ENCODE measurements at regions not wholly inside any gene's neighbourhood (a gene's known extent, or its start where the extent isn't known, plus 50 kb on each side); places are given as distances from the start of the nearest gene placed in this dataset.
A peak's percentile ranks its signal among the peaks of the same experiment; 100 is the strongest.

DNA sequence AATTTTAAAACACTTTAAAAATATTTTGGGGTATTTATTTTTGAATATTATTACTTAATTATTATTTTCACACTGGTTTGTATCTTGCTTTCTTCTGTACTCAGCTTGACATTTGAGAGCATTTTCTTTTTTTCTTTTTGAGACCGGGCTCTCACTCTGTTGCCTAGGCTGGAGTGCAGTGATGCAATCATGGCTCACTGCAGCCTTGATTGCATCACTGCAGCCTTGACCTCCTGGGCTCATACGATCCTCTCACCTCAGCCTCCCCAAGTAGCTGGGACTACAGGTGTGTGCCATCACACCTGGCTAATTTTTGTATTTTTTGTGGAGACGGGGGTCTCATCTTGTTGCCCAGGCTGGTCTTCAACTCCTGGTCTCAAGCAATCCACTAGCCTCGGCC, 79.9 kb upstream of the DLX2 start:
- H3K4me3 ChIP-seq (ENCODE audit: low read length), result no peak overlapping the region
- DNase-seq (ENCODE audit: low read depth), result no peak
- TF ChIP-seq, protein P1, sequence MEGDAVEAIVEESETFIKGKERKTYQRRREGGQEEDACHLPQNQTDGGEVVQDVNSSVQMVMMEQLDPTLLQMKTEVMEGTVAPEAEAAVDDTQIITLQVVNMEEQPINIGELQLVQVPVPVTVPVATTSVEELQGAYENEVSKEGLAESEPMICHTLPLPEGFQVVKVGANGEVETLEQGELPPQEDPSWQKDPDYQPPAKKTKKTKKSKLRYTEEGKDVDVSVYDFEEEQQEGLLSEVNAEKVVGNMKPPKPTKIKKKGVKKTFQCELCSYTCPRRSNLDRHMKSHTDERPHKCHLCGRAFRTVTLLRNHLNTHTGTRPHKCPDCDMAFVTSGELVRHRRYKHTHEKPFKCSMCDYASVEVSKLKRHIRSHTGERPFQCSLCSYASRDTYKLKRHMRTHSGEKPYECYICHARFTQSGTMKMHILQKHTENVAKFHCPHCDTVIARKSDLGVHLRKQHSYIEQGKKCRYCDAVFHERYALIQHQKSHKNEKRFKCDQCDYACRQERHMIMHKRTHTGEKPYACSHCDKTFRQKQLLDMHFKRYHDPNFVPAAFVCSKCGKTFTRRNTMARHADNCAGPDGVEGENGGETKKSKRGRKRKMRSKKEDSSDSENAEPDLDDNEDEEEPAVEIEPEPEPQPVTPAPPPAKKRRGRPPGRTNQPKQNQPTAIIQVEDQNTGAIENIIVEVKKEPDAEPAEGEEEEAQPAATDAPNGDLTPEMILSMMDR (conservative IDR thresholded peaks at IDR 0.05; ENCODE audit: low read length), result no peak

DNA sequence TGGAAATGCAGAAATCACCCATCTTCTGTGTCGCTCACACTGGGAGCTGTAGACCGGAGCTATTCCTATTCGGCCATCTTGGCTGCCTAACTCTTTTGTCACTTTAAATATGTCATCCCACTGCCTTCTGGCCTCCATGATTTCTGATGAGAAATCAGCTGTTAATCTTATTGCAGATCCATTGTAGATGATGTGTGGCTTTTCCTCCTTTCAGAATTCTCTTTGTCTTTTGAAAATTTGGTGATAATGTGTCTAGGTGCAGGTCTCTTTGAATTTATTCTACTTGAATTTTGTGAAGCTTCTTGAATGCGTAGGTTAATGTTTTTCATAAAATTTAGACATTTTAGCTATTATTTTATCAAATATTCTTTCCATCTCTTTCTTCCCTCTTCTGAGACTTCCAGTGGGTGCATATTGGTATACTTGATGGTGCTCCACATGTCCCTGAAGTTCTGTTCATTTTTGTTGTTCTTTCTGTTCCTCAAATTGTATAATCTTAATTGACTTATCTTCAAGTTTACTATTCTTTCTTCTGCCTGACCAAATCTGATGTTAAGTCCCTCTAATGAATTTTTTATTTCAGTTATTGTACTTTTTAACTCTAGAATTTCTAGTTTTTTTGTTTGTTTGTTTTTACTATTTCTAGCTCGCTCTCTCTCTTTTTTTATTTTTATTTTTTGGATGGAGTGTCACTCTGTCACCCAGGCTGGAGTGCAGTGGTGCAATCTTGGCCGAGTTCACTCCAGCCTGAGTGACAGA, 90.8 kb upstream of the DLX2 start:
- TF ChIP-seq, protein P1 (conservative IDR thresholded peaks at IDR 0.05; ENCODE audit: low read length), result no peak
- no peak for DNase-seq (ENCODE audit: low read depth)
- H3K4me3 ChIP-seq (ENCODE audit: low read length), result no peak overlapping the region

- TF ChIP-seq, protein P1 (conservative IDR thresholded peaks at IDR 0.05; ENCODE audit: low read length), result no peak
- no peak overlapping the region for H3K4me3 ChIP-seq (ENCODE audit: low read length)
- DNase-seq (ENCODE audit: low read depth), result no peak
These were observed 93.2 kb upstream of the DLX2 start for GRCh38 chr2:172195836-172196376.

DNA sequence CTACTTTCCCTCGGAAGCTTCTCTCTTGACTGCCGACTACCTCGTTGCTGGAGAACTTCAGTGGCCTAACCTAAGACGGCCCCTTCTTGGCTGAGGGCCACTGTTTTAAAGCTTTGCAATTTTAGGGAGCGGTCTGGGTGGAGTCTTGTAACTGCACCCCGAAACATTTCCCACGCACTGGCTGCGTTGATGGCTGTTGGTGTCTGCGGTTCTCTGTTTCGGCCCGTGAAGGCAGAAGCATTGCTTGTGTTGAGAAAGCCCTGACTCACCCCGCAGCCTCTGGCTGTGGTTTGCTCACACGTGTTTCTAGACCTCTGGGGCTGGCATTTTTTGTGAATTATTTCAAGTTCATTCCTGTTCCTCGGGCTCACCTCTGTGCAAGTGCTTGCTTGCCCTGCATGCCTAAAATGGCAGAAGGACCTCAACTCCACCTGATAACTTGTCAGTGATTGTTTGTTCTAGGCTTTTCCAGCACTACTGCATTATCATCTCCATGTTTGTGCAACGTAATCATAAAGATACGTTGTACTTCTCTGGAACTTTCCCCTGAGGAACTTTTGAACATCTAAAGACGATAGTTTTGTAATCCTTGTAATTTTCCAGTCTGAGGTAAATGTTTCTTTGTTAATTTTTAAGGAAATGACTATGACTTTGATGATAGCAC, 94.2 kb upstream of the DLX2 start:
- no peak overlapping the region for H3K4me3 ChIP-seq (ENCODE audit: low read length)
- TF ChIP-seq, protein P1 (conservative IDR thresholded peaks at IDR 0.05; ENCODE audit: low read length), result no peak
- DNase-seq (ENCODE audit: low read depth), result peak; percentile 65

DNA sequence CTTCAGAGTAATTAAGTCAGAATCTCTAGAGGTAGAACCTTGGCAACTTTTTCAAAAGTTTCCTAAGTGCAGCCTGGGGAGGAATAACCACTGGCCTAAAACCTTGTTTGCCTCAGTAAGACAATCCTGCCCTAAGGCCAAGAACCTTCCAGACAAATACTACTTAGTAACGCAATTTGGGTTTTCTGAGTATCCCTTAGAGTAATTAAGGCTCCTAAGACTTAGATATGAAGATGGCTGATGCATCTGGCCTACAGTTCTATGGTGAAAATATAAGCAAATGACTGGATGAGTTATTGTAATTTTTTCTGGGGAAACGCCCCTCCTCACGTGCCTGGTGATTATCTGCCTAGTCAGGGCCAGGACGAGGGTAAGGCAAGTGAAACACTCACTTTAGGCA, 95.7 kb upstream of the DLX2 start:
- TF ChIP-seq, protein P1 (conservative IDR thresholded peaks at IDR 0.05; ENCODE audit: low read length), result no peak
- DNase-seq (ENCODE audit: low read depth), result no peak
- H3K4me3 ChIP-seq (ENCODE audit: low read length), result no peak overlapping the region

DNA sequence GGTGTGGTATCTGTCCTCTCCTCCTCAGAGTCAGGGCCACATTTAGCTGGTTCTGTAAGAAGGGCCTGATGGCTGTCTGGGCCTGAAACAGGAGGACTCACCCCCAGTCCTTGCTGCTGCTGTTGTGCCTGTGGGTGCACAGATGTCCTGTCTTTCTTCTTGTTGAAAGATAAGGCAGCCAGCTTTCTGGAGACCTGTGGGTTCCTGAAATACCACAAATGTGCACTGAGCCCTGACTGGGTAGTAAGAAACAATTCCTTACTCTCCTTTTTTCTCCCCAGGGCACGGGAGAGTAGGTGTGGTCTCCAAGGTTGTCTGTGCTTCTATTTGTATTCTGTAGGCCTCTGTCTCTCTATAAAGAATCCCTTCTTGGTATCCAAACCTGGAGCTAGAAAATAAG, 96.2 kb upstream of the DLX2 start:
- H3K4me3 ChIP-seq (ENCODE audit: low read length), result no peak overlapping the region
- DNase-seq (ENCODE audit: low read depth), result no peak
- TF ChIP-seq, protein P1 (conservative IDR thresholded peaks at IDR 0.05; ENCODE audit: low read length), result no peak
